Endothelial cell (in vitro differentiated cells): ENCODE measurements at regions not wholly inside any gene's neighbourhood (a gene's known extent, or its start where the extent isn't known, plus 50 kb on each side); places are given as distances from the start of the nearest gene placed in this dataset.

ENCODE experiments used
- DNase-seq: peaks from one replicate; pipeline ENCODE4 v3.0.0; 2021; ENCODE audit warnings: low spot score
- H3K27ac Mint-ChIP-seq: one replicate; pipeline ENCODE4 v1.8.0; 2021; ENCODE audit warnings: mixed read lengths, inconsistent platforms; ENCODE audit not compliant: unreplicated experiment
- H3K27me3 Mint-ChIP-seq: one replicate; pipeline ENCODE4 v1.8.0; 2021; ENCODE audit warnings: mild to moderate bottlenecking, moderate library complexity, mixed read lengths, inconsistent platforms; ENCODE audit not compliant: unreplicated experiment
- H3K36me3 Mint-ChIP-seq: one replicate; pipeline ENCODE4 v1.8.0; 2021; ENCODE audit warnings: mild to moderate bottlenecking, low read depth, mixed read lengths, inconsistent platforms; ENCODE audit not compliant: unreplicated experiment
- H3K4me1 Mint-ChIP-seq: one replicate; pipeline ENCODE4 v1.8.0; 2021; ENCODE audit warnings: mild to moderate bottlenecking, mixed read lengths, inconsistent platforms; ENCODE audit not compliant: unreplicated experiment
- H3K4me3 Mint-ChIP-seq: one replicate; pipeline ENCODE4 v1.8.0; 2021; ENCODE audit warnings: mild to moderate bottlenecking, mixed read lengths, inconsistent platforms; ENCODE audit not compliant: unreplicated experiment
- H3K9me3 Mint-ChIP-seq: one replicate; pipeline ENCODE4 v1.8.0; 2021; ENCODE audit warnings: mixed read lengths, inconsistent platforms; ENCODE audit not compliant: unreplicated experiment
- TF ChIP-seq, protein P1 (sequence below): fragments of 200-600 bp; sonication (generic); IDR thresholded peaks from one replicate; pipeline ENCODE4 v1.5.0; 2021; ENCODE audit warnings: antibody characterized with exemption; ENCODE audit not compliant: unreplicated experiment

DNA sequence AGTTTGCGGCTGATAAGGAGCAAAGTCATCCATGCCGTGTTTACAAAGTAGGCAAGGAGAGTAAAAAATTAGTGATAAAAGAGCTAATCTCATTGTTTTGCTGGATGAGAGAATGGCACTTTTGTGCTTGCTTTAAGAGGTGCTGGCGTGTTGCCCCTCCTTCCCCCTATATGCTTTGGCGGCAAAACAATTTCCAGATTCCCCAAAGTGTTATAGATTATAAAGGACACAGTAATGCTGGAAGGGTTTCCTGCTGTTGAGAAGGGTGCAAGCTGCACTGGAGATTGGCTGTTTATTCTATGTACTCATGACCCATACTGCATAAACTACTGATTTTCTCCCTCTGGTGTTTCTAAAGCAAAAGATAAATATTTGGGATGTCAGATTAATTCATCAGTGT is 338.9 kb upstream of the MAP3K7 start:
- Mint-ChIP-seq H3K36me3 (no peaks in the 10 kb centered on the region), H3K27ac (peak overlapping the region; percentile 3), H3K9me3 (no peaks in the 10 kb centered on the region), H3K27me3 (no peaks in the 10 kb centered on the region), H3K4me1 (peaks cover 10% of the 10 kb centered on the region), H3K4me3 (no peak overlapping the region)
- DNase-seq: no peak
- TF ChIP-seq, protein P1, sequence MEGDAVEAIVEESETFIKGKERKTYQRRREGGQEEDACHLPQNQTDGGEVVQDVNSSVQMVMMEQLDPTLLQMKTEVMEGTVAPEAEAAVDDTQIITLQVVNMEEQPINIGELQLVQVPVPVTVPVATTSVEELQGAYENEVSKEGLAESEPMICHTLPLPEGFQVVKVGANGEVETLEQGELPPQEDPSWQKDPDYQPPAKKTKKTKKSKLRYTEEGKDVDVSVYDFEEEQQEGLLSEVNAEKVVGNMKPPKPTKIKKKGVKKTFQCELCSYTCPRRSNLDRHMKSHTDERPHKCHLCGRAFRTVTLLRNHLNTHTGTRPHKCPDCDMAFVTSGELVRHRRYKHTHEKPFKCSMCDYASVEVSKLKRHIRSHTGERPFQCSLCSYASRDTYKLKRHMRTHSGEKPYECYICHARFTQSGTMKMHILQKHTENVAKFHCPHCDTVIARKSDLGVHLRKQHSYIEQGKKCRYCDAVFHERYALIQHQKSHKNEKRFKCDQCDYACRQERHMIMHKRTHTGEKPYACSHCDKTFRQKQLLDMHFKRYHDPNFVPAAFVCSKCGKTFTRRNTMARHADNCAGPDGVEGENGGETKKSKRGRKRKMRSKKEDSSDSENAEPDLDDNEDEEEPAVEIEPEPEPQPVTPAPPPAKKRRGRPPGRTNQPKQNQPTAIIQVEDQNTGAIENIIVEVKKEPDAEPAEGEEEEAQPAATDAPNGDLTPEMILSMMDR: no peak

GRCh38 chr6:90922325-90922724 is 335.5 kb upstream of the MAP3K7 start:
- H3K4me3 Mint-ChIP-seq: no peak overlapping the region
- no peaks in the 10 kb centered on the region for H3K27me3 Mint-ChIP-seq
- H3K4me1 Mint-ChIP-seq: peaks cover 10% of the 10 kb centered on the region
- TF ChIP-seq, protein P1: no peak
- H3K36me3 Mint-ChIP-seq: no peaks in the 10 kb centered on the region
- H3K9me3 Mint-ChIP-seq: no peaks in the 10 kb centered on the region
- DNase-seq: no peak
- no peak overlapping the region for H3K27ac Mint-ChIP-seq

DNA sequence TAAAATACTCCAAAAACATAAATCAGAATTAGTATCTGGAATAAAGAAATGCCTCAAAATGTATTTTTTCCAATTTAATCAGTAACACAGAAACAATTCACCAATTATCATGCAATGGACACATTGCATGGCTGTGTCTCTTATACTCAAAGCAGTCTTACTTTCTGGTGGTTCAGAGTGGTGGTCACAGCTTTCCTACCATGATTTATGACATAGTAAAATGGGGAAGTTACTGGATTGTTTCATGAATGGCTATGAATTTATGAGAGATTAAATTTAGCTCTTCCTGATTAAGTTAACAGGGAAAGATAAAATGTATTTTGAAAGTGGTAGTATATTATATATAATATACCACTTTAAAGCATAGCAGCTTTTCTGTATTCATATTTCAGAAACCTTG is 331.5 kb upstream of the MAP3K7 start:
- TF ChIP-seq, protein P1: no peak
- Mint-ChIP-seq H3K27ac (no peak overlapping the region), H3K36me3 (peaks cover 6% of the 10 kb centered on the region), H3K27me3 (peaks cover 3% of the 10 kb centered on the region), H3K9me3 (peaks cover 7% of the 10 kb centered on the region), H3K4me3 (no peak overlapping the region), H3K4me1 (no peaks in the 10 kb centered on the region)
- DNase-seq: no peak

- Mint-ChIP-seq H3K4me1 (no peaks in the 10 kb centered on the region), H3K4me3 (no peak overlapping the region), H3K9me3 (peaks cover 7% of the 10 kb centered on the region), H3K27ac (no peak overlapping the region), H3K27me3 (peaks cover 5% of the 10 kb centered on the region), H3K36me3 (peaks cover 6% of the 10 kb centered on the region)
- DNase-seq: no peak
- TF ChIP-seq, protein P1: no peak
These were observed 330.5 kb upstream of the MAP3K7 start for GRCh38 chr6:90917376-90917775.

- H3K27ac Mint-ChIP-seq: no peak overlapping the region
- no peaks in the 10 kb centered on the region for H3K4me1 Mint-ChIP-seq
- H3K36me3 Mint-ChIP-seq: peaks cover 6% of the 10 kb centered on the region
These were observed 330.1 kb upstream of the MAP3K7 start for GRCh38 chr6:90916968-90917367.

More at GRCh38 chr6:90916968-90917367, 330.1 kb upstream of the MAP3K7 start:
- Mint-ChIP-seq H3K4me3 (no peak overlapping the region), H3K27me3 (peaks cover 5% of the 10 kb centered on the region), H3K9me3 (peaks cover 7% of the 10 kb centered on the region)
- DNase-seq: no peak
- TF ChIP-seq, protein P1: no peak
